Gastrocnemius medialis (tissue), 4 donors: ENCODE measurements at regions not wholly inside any gene's neighbourhood (a gene's known extent, or its start where the extent isn't known, plus 50 kb on each side); places are given as distances from the start of the nearest gene placed in this dataset.

ENCODE experiments used
- ATAC-seq, 2 donors: fragments of 150-250 bp; one replicate each; pipeline ENCODE4 v1.9.1; 2016
- DNase-seq, 2 donors: peaks; one replicate each; pipeline ENCODE4 v3.0.0-alpha.2; 2019
- H3K27ac ChIP-seq, 4 donors: fragments of 200-600 bp; sonication (generic); 1 replicate in 1 of 4; 2 replicates in 3 of 4; pipeline ENCODE4 v1.5.1; 2016 to 2018; ENCODE audit warnings: mild to moderate bottlenecking in 2 of 4, moderate library complexity in 1 of 4
- H3K27me3 ChIP-seq, 3 donors: fragments of 200-600 bp; sonication (generic) in 2 of 3; 1 replicate in 1 of 3; 2 replicates in 2 of 3; pipeline versions ENCODE4 v1.5.1 to v1.6.0; 2016 to 2019; ENCODE audit warnings: mild to moderate bottlenecking in 1 of 3, moderate library complexity in 1 of 3
- H3K36me3 ChIP-seq, 2 donors: fragments of 200-600 bp; sonication (generic) in 1 of 2; one replicate each; pipeline ENCODE4 v1.5.1; 2017 to 2018
- H3K4me1 ChIP-seq, 2 donors: fragments of 200-600 bp; sonication (generic) in 1 of 2; one replicate each; pipeline ENCODE4 v1.5.1; 2016 to 2017; ENCODE audit warnings: mild to moderate bottlenecking in 2 of 2
- H3K4me3 ChIP-seq, 4 donors: fragments of 200-600 bp; sonication (generic) in 3 of 4; 1 replicate in 1 of 4; 2 replicates in 3 of 4; pipeline ENCODE4 v1.5.1; 2016 to 2019; ENCODE audit warnings: mild to moderate bottlenecking in 2 of 4
- H3K9me3 ChIP-seq, 3 donors: fragments of 200-600 bp; sonication (generic) in 2 of 3; 1 replicate in 1 of 3; 2 replicates in 2 of 3; pipeline ENCODE4 v1.5.1; 2016 to 2019
- POLR2A ChIP-seq, 2 donors: fragments of 450-650 bp; IDR thresholded peaks; one replicate each; pipeline ENCODE4 v1.6.1; 2017; ENCODE audit warnings: antibody characterized with exemption in 2 of 2, mild to moderate bottlenecking in 2 of 2, moderate library complexity in 2 of 2
- in situ Hi-C, 4 donors: fragments of 200-750 bp; cut with MboI; loops; one replicate each; pipeline versions ENCODE4 v1.15.0 to v1.8.0; 2017; ENCODE audit warnings: low sequenced_read_pairs in 4 of 4
- intact Hi-C: fragments of 100-400 bp; cut with DNase I; formaldehyde crosslinking; loops from one replicate; pipeline ENCODE4 v1.15.1; 2023; ENCODE audit warnings: low total_unique reads
- TF ChIP-seq, protein P1 (sequence below), 5 experiments: fragments of 450-650 bp in 3 of 5; fragments of 200-600 bp in 2 of 5; sonication (generic) in 2 of 5; IDR thresholded peaks in 4 of 5; conservative IDR thresholded peaks in 1 of 5; 1 replicate in 4 of 5; 2 replicates in 1 of 5; pipeline ENCODE4 v1.5.1; 2016 to 2019; ENCODE audit warnings: antibody characterized with exemption in 5 of 5, mild to moderate bottlenecking in 3 of 5, moderate library complexity in 3 of 5

- ATAC-seq = no peak
- intact Hi-C loops = no loop called here
- TF ChIP-seq, protein P1, sequence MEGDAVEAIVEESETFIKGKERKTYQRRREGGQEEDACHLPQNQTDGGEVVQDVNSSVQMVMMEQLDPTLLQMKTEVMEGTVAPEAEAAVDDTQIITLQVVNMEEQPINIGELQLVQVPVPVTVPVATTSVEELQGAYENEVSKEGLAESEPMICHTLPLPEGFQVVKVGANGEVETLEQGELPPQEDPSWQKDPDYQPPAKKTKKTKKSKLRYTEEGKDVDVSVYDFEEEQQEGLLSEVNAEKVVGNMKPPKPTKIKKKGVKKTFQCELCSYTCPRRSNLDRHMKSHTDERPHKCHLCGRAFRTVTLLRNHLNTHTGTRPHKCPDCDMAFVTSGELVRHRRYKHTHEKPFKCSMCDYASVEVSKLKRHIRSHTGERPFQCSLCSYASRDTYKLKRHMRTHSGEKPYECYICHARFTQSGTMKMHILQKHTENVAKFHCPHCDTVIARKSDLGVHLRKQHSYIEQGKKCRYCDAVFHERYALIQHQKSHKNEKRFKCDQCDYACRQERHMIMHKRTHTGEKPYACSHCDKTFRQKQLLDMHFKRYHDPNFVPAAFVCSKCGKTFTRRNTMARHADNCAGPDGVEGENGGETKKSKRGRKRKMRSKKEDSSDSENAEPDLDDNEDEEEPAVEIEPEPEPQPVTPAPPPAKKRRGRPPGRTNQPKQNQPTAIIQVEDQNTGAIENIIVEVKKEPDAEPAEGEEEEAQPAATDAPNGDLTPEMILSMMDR (IDR thresholded peaks at IDR 0.05 in 4 of 5, conservative IDR thresholded peaks at IDR 0.05 in 1 of 5) = no peak
- TF ChIP-seq POLR2A (IDR thresholded peaks at IDR 0.05) = no peak
- no peak for DNase-seq
- Histone ChIP-seq H3K4me3 (no peak overlapping the region), H3K36me3 (no peaks in the 10 kb centered on the region), H3K4me1 (no peaks in the 10 kb centered on the region), H3K27me3 (no peaks in the 10 kb centered on the region), H3K27ac (no peak overlapping the region), H3K9me3 (no peaks in the 10 kb centered on the region)
- in situ Hi-C loops = no loop called here
Measured at GRCh38 chr3:173275740-173276139, 121.8 kb upstream of the NLGN1 start.

DNA sequence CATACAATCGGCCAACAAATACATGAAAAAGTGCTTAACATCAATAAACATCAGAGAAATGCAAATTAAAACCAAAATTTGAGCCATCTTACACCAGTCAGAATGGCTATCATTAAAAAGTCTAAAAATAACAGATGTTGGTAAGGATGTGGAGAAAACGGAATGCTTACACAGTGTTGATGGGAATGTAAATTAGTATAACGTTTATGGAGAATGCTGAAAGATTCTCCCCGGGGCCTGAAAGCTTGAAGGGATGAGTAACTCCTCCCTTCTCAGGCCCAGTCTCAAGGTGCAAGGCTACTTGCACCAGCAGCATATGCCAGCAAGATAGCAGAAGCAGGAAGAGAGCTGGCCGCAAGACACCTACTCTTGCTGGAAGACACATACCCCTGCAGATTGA is 123.7 kb upstream of the NLGN1 start:
- TF ChIP-seq POLR2A (IDR thresholded peaks at IDR 0.05) = no peak
- TF ChIP-seq, protein P1 (IDR thresholded peaks at IDR 0.05 in 4 of 5, conservative IDR thresholded peaks at IDR 0.05 in 1 of 5) = no peak
- ATAC-seq = no peak
- Histone ChIP-seq H3K27me3 (no peaks in the 10 kb centered on the region), H3K27ac (no peak overlapping the region), H3K4me1 (no peaks in the 10 kb centered on the region), H3K4me3 (no peak overlapping the region), H3K36me3 (no peaks in the 10 kb centered on the region), H3K9me3 (no peaks in the 10 kb centered on the region)
- in situ Hi-C loops (no loop called here), intact Hi-C loops (no loop called here)
- DNase-seq = no peak

GRCh38 chr3:173268781-173269180 is 127.7 kb upstream of the SPATA16 start:
- DNase-seq = no peak
- no peak for ATAC-seq
- Histone ChIP-seq H3K27ac (no peak overlapping the region), H3K9me3 (no peaks in the 10 kb centered on the region), H3K27me3 (no peaks in the 10 kb centered on the region), H3K4me3 (no peak overlapping the region), H3K36me3 (no peaks in the 10 kb centered on the region), H3K4me1 (no peaks in the 10 kb centered on the region)
- in situ Hi-C loops = no loop called here
- TF ChIP-seq POLR2A (IDR thresholded peaks at IDR 0.05) = no peak
- TF ChIP-seq, protein P1 (IDR thresholded peaks at IDR 0.05 in 4 of 5, conservative IDR thresholded peaks at IDR 0.05 in 1 of 5) = no peak
- intact Hi-C loops = no loop called here

DNA sequence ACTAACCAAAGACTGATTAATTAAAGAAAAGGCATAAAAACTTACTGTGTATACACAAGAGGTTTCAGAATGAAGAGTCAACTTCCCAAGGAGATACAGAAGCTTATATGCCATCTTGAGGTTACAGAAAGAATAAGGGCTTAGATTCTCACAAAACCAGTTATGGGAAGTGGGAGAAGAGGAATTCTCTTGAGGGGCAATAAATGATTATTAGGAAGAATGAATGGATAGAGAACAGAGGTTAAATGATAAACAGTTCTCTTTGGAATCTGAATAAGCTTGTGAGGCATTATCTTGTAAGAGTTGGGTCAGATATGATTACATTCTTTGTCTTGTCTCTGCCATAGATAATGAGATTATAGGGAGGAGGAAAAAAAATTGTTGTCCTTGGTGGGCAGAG is 126.7 kb upstream of the SPATA16 start:
- ATAC-seq = no peak
- no peaks in the 10 kb centered on the region for H3K36me3 ChIP-seq
- no peaks in the 10 kb centered on the region for H3K4me1 ChIP-seq
- H3K27ac ChIP-seq = no peak overlapping the region
- no peak overlapping the region for H3K4me3 ChIP-seq
- in situ Hi-C loops (no loop called here), intact Hi-C loops (no loop called here)
- no peaks in the 10 kb centered on the region for H3K27me3 ChIP-seq
- no peaks in the 10 kb centered on the region for H3K9me3 ChIP-seq
- DNase-seq = no peak
- TF ChIP-seq POLR2A (IDR thresholded peaks at IDR 0.05) = no peak
- TF ChIP-seq, protein P1 (IDR thresholded peaks at IDR 0.05 in 4 of 5, conservative IDR thresholded peaks at IDR 0.05 in 1 of 5) = no peak

DNA sequence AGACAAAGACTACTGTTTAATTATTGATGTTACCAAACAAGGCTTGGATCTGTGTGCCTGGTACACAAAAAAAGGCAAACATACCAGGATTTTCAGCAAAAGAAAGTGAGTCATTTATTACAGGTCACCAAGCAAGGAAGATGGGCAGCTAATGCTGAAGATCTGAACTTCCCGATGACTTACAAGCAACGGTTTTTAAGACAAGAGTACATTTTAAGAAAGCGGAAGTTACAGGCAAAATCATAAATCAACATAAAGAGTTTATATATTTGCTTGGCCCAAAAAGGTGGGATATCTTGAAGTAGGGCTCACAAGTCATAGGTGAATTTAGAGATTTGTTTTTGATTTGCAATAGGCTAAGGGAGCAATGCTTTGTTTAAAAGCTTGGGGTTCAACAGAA is 125.4 kb upstream of the SPATA16 start:
- intact Hi-C loops = no loop called here
- H3K27me3 ChIP-seq = no peaks in the 10 kb centered on the region
- H3K4me1 ChIP-seq = no peaks in the 10 kb centered on the region
- DNase-seq = no peak
- no peak overlapping the region for H3K4me3 ChIP-seq
- no peak for ATAC-seq
- H3K27ac ChIP-seq = no peak overlapping the region
- H3K36me3 ChIP-seq = no peaks in the 10 kb centered on the region
- no peaks in the 10 kb centered on the region for H3K9me3 ChIP-seq
- TF ChIP-seq, protein P1 (IDR thresholded peaks at IDR 0.05 in 4 of 5, conservative IDR thresholded peaks at IDR 0.05 in 1 of 5) = no peak
- TF ChIP-seq POLR2A (IDR thresholded peaks at IDR 0.05) = no peak
- in situ Hi-C loops = no loop called here
